Kasumi-1 (cell line): ENCODE measurements at regions not wholly inside any gene's neighbourhood (a gene's known extent, or its start where the extent isn't known, plus 50 kb on each side); places are given as distances from the start of the nearest gene placed in this dataset.

Source experiments
- DNase-seq, 2 experiments: peaks; one replicate each; lab custom pipeline; 2025; lab: John Stamatoyannopoulos, UW

GRCh38 chr13:85742355-85742754 lies 56.9 kb downstream of the SLITRK6 start:
- no peak for DNase-seq

GRCh38 chr13:85741017-85741416 lies 58.2 kb downstream of the SLITRK6 start:
- no peak for DNase-seq

- no peak for DNase-seq
Measured at GRCh38 chr13:85738696-85739320, 60.4 kb downstream of the SLITRK6 start.

DNA sequence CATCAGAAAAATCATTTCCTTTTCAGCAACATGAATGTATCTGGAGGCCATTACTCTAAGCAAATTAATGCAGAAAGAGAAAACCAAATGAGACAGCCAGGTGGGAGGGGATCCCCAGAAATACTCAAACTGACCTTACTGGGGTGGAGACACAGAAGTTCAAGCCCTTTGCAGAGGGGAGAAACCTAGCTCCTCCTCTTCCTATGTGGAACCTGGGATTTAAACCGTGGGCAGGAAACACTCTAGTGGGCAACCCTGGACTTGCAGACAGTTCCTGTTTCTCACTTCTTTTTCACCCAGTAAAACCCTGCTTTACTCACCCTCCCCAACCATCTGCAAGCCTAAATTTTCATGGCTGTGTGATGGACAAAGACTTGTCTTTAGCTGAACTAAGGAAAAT lies 61.3 kb downstream of the SLITRK6 start:
- no peak for DNase-seq

GRCh38 chr13:85729296-85729695 lies 69.9 kb downstream of the SLITRK6 start:
- DNase-seq = no peak

- DNase-seq = no peak
Measured at GRCh38 chr13:85728811-85729210, 70.4 kb downstream of the SLITRK6 start.

- DNase-seq = no peak
Measured at GRCh38 chr13:85725433-85725832, 73.8 kb downstream of the SLITRK6 start.

GRCh38 chr13:85724546-85725432 lies 74.4 kb downstream of the SLITRK6 start:
- DNase-seq = no peak

DNA sequence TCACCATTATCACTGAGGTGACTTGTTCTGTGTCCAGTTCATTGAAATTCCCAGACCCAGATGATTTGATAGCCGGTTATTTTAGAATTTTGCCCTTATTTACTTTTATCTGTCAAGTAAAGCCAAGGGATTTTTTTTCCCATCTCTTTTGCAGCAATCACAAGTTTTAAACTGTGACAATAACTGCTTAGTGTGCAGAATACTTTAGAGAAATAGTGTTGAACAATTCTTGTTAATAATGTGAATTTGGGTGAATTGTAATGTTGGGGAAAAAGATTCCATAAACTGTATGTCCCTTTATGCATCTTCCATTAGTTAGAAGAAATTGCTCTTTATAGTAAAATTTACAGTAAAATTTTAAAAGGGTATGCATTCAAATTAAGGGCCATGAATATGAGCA lies 79.5 kb downstream of the SLITRK6 start:
- no peak for DNase-seq

DNA sequence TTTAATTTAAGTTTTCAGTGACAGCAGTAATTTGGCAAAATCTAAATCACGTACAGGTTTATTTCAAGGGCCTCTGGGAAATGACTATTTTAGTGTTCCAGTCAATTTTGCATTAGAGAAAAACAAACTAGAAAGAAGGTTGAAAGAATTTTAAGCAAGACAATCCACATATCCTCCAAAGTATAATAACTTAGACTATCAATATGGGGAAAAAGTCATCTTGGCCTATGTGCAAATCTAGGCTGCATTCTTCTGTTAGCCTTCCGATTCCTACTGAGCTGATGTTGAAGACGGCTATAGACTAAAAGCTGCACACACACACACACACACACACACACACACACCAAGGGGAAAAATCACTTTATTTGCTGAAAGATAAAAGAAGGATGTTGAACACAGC lies 81.3 kb downstream of the SLITRK6 start:
- no peak for DNase-seq

- no peak for DNase-seq
Measured at GRCh38 chr13:85710545-85710944, 88.7 kb downstream of the SLITRK6 start.

DNA sequence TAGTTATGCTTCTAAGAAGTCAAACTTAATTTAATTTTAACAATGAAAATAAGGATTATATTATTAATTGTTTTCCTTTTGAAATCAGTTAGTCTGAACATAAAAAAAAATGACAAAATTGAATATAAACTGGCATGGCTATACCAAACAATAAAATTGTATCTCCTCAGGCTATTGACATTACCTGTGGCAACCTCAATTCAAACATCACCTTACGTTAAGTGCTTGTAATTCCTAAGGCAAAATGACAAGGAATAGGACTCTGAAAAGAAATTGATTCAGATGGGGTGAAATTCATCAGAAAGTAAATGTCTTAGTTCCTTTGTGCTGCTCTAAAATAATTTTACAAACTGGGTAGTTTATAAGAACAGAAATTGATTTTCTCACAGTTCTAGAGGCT lies 89.5 kb downstream of the SLITRK6 start:
- no peak for DNase-seq

- no peak for DNase-seq
Measured at GRCh38 chr13:85709072-85709471, 90.1 kb downstream of the SLITRK6 start.

DNA sequence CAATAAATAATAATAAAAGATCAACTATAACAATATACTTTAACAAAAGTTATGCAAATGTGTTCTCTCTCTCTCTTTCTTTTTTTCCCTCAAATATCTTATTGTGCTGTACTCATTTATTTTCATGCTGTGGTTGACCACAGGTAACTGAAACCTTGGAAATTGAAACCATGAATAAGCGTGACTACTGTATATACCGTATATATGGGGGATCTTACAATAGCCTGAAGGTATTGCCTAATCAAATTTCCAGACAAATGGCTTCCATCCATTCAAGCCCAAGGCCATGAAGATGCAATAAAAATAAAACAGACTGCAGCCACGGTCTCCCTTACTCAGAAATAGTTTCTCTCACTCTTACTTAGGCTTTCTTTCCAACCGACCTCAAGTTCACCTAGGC lies 98.3 kb downstream of the SLITRK6 start:
- DNase-seq = no peak

DNA sequence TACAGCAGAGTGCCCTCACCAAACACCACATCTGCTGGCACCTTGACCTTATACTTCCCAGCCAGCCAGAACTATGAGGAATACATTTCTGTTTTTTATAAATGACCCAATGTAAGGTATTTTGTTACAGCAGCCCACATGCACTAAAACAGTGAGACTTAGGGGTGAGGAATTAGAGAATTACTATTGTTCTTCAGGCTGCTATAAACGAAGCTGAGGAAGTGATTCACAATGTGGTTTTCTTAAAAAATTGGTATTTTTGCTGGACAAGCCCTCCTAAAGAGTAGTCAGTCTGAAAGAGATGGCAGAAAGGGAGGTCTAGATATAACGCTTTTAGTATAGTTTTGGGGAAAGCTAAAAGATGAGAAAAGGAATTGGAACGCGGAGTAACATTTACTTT lies 101.0 kb downstream of the SLITRK6 start:
- no peak for DNase-seq

DNA sequence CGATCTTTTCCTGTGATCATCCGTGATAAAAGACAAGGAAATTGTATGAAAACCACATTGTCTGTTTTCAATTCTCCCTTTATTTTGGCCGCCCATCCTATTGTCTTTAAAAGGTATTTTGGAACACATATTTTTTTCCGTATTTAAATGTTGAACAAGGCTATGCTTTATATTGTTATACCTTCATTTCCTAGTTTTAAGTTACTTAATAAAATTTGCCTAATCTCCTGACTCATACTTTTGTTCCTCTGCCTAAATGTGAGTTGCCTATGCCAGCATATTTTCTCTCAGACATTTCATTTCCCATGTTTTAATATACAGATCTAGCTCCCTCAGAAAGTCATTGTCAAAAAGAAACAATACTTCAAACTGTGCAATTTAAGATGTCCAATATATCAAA lies 104.2 kb downstream of the SLITRK6 start:
- no peak for DNase-seq

- DNase-seq = peak; percentile 95 to 97
Measured at GRCh38 chr13:85693889-85694511, 105.2 kb downstream of the SLITRK6 start.

GRCh38 chr13:85690368-85690767 lies 108.9 kb downstream of the SLITRK6 start:
- no peak for DNase-seq

DNA sequence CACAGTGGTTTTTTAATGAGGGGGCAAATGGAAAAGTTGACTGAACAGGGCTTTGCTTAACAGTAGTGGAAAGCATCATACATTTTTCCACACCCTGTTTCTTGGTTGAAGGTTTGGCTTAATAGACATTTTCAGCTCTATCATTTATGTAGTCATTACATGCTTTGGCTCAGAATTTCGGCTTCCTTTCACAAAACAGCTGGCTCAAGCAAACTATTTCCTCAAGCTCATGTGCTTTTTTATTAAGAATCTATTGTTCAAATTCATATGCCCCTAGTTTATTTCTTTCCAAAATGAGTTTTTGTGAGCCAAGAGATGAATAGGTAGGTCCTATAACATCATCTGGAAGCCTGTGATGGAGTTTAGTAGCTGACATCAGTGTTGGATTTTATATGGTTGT lies 113.8 kb downstream of the SLITRK6 start:
- no peak for DNase-seq

DNA sequence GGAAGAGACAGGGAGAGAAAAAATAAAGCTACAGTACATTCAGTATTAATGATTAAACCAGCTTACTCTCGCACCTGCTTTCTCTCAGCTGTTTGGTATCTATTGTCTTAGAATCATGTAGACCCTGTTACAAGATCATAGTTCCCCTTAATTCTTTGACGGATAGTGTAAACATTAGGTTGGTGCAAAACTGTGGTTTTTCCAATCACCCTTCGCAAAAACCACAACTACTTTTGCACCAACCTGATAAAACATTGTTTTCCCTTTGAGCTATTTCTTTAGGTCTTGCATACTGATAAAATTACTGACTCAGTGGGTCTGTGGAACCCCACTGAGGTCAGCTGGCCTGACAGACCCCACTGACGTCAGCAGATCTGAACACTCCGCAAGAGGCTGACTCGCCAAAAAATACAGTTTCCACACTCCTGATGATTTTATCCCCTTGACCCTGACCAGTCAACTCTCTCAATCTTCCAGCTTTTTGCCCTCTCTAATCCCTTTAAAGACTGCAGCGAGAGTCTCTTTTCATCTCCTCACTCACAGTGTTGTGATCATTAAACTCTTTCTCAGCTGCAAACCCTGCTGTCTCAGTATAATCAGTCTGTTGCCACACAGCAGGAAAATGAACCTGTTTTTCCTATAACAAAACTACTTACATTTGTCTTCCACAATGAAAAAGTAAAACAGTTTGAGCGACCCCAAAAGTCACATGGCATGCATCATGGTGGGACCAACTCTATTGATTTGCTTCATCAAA lies 123.9 kb downstream of the SLITRK6 start:
- DNase-seq = no peak

DNA sequence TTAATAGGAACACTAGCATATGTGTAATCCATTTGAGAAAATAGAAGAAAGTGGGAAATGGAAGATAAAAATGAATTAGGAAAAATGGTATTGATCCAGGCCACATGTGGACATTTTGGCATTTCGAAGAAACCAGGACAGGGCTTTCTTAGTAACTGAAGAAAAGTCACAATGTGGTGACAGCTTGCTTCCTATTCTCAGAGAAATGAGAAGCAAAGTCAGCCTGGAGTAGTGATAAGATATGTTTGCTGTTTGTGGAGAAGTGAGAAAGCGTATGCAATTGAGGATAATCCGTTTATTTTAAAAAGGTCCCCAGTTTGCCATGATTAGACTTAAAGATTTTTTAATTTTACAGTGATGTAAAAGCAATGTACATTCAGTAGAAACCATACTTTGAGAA lies 127.9 kb downstream of the SLITRK6 start:
- DNase-seq = no peak

DNA sequence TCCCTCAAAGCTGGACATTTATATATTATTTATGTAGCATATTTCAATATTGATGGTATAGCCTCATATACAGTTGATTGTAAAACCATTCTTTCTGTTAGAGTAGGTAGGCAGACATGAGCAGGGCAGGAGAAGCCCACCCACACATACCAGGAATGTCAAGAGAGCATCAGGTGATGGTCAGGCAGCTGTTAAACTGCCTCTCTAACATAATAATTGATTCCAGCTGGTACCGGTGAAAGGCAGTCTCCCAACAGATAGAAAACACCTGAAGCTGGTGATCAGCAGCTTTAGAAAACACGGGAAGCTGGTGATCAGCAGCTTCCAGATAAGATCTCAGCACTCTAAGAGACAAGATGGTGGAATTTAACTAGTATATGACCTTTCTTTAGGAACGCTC lies 132.9 kb downstream of the SLITRK6 start:
- DNase-seq = no peak
